NCI-H146 (cell line): ENCODE measurements at regions not wholly inside any gene's neighbourhood (a gene's known extent, or its start where the extent isn't known, plus 50 kb on each side); places are given as distances from the start of the nearest gene placed in this dataset.

ENCODE experiments used
- DNase-seq: peaks from one replicate; lab custom pipeline; 2025; lab: John Stamatoyannopoulos, UW

DNA sequence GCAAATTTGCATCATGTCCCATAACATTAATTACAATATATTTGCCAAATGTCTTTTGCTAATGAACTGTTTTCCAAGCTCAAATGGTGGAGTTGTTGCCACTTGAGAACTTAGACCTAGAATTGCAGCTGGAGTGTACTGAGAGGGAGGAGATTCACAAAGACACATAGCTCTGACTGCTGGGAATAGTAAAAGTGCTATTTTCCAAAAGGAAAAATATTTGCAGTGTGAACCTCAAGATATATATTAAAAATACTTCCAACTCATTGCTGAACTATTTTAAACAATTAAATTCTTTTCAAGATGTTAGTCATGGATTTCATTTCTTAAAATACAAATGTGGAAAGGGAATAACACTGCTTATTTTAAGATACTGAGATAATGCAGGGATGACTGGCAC lies 666.8 kb upstream of the ARPP21 start:
- DNase-seq: no peak

DNA sequence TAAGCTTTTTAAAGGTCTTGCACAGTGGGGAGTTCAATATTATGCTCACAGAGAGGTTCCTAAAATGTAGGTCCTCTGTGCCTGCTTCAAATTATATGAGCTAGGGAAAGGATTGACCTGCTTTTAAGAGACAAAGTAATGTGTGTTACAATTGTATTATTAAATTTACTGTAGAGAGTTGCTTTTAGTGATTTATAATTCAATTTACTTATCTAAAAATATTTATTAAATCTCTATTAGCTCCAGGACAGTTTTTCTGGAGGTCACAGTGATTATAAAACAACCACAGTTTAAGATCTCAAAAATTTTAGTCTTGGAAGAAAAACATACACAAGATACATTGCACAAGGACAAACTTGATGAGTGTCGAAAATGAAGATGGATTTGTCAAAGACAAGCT lies 665.7 kb upstream of the ARPP21 start:
- no peak for DNase-seq

DNA sequence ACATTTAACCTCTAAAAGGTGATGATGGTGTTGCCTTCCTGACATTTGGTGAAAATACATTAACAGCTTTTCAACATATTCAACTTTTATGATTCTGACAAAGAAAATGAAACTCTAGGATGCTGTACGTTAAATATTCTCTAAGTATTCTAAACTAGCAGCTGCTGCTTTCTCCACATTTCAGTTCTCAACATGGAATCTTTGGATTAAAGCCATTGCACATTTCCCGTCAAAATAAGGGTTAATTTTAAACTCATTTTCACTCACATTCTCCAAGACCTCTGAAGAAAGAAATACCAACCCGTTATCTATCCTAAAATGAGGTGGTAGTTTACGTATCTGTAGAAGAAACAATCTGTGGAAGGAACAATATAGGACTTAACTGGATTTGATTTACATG lies 655.7 kb upstream of the ARPP21 start:
- no peak for DNase-seq

DNA sequence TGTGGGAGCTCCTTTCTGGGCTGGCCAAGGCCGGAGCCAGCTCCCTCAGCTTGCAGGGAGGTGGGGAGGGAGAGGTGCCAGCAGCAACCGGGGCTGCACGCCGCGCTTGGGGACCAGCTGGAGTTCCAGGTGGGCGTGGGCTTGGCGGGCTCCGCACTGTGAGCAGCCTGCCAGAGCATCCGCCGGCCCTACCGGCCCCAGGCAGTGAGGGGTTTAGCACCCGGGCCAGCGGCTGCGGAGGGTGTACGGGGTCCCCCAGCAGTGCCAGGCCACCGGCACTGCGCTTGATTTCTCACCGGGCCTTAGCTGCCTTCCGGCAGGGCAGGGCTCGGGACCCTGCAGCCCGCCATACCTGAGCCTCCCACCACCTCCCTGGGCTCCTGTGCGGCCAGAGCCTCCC lies 651.0 kb upstream of the ARPP21 start:
- no peak for DNase-seq

DNA sequence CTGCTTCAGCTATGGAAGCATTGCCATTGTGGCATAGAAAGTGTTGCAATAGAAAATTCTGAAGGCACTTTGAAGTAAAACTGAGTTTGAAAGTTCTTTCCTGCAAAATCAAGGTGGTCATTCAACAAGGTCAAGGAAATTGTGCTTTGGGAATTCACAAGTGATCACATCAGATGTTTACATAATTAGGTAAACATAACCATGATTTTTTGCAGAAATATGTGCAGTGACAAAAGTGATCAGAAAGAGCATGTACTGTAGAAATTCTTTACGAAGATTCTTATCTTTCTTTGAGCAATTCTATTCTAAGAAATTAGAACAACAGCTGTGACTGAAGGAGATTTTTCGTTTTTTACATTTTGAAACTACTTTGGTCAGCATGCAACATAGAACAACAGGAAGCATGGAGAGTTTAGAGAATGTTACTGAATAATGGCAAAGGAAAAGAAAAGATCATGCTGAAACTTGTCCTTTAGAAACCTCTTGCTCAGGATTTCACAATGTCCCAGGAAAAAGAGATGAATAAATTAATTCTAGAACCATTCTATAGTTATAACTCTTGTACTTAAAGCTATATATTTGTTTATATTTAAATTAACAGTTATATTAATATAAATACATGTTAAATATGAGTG lies 643.4 kb upstream of the ARPP21 start:
- no peak for DNase-seq

DNA sequence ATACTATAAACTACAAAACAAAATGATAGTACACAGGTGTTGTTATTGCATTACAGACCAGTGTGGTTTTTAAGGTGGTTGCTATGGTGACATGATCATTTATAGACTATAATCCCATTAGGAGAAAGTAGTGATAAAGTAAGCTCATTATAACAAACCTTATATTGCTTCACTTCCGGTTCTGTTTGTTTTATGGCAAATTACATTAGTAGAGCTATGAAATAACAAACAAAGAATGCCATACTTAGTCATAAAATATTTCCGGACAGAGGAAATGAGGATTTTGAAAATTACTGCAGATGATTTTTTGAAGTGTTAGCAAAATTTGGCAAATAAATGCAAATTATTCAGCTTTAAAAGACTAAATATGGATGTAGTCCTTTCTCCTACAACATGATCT lies 640.4 kb upstream of the ARPP21 start:
- DNase-seq: no peak

DNA sequence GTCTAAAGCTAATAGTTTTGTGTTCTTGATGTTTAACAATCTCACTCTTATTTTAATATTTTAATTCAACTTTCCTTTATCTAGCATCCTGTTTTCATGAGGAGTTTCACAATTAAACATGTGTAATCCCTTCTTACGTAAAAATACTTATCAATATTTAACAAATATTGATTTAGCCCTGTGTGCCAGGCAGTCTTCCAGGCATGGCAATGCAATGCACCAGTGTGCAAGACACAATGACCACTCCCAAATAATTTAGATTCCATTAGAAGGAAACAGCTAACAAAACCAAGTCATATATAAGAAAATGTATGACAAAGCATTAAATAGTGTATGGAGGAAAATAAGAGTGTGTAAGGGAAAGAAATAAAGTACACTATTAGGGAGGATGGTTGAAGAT lies 627.1 kb upstream of the ARPP21 start:
- no peak for DNase-seq

DNA sequence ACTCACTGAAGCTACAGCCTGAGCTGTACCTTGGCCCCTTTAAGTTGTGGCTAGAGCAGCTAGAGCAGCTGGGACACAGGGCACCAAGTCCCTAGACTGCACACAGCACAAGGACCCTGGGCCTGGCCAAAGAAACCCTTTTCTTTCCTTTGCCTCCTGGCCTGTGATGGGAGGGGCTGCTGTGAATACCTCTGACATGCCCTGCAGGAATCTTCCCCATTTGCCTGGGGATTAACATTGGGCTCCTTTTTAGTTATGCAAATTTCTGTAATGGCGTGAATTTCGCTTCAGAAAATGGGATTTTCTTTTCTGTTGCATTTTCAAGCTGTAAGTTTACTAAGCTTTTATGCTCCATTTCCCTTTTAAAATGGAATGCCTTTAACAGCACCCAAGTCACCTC lies 611.2 kb upstream of the ARPP21 start:
- DNase-seq: no peak

DNA sequence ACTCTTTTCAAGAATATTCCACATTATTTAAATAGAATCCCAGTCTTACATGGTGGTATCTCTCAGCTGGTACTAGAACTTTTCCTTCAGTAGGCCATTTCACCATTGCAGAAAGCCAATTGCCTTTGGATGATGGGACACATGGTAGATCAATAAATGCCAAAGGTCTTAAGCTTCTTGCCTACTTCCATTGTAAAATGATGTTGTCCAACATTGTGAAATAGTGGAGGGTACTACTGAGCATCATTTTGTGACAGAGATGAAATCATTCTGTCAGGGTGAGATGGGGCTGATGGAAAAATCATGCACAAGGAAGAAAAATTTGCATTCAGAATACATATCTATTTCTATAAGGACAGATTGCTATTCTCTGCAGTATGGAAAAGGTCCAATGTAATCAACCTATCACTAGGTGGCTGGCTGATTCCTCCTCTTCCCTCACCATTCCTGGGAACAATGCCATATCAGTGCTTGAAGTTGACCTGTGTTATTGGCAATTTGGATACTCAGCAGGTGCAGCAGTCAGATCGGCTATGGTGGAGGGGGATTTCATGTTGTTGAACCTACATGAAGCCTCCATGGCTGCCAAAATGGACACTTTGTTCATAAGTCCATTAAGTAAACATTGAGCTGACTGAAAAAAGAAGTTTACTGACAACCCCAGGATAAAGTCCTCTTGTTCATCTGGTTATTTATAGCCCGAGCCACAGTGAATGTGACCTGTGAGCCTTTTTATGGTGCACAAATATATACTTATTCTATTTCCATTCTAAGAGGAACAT lies 596.9 kb upstream of the ARPP21 start:
- no peak for DNase-seq

DNA sequence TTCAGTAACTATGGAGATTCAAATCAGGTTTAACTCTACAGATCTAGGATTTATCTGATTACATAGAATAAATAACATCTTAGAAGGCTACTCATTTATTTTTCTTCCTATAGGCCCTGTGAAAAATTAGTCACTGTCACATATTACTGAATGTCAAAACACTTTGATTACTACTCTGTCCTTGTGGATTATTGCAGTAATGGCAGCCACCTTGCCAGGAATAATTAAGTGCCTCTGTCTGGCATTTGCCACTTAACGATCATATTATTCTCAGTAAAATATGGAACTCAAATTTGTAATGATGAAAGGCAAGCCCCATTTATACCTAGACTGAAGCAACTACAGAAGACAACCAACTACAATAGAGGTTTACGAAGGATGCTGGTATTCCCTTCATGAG lies 596.3 kb upstream of the ARPP21 start:
- no peak for DNase-seq

DNA sequence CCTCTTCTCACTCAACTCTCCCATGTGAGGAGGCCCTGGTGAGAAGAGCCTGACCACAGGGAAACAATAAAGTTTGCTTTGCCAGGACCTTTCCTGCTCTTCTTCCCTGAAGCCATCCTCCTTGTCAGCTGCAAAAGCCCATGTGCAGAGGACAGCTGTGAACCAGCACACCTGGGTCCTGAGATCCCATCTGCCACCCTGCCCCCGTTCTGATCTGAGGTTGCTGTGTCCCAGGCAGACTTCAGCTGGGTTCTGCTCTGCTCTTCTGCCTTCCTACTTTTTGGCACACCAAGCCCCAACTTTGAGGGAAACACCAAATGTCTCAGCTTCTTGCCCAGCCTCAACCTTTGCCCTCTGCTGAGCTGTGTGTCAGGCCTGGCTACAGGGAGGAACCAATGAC lies 595.1 kb upstream of the ARPP21 start:
- no peak for DNase-seq

DNA sequence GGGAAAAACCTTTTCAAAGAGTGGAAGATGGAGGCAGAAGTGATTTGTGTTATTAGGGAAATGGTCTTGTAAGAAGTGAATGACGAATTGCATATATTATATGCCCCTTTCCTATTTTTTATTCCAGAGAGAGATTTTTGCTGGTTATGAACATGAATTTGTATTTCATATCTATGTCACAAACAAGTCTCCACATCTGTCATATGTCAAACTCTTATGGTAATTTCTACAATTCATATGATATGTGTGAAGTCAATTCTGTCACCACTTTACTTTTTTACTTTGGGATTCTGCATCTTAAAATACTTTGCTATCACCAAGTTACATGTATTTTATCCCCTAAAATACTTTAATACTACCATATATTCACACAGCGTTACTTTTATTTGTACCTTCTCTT lies 594.2 kb upstream of the ARPP21 start:
- DNase-seq: no peak

DNA sequence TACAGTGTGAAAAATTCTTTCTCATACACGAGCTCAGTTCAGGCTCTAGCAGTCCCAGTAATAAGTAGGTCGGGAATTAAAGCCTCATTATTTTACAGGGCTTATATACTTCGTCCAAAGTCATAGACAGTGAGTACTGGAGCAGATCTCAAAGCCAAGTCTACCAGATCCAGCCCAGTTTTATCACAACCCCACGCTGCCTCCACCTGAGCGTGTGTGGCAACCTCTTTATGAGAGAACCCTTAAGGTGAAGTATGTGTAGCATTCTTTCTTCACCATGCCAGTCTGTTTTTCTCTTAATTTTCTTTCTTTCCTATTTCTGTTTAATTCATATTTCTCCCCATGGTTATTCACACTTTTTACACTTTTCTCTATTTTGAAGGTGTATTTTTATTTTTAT lies 574.6 kb upstream of the ARPP21 start:
- DNase-seq: no peak

DNA sequence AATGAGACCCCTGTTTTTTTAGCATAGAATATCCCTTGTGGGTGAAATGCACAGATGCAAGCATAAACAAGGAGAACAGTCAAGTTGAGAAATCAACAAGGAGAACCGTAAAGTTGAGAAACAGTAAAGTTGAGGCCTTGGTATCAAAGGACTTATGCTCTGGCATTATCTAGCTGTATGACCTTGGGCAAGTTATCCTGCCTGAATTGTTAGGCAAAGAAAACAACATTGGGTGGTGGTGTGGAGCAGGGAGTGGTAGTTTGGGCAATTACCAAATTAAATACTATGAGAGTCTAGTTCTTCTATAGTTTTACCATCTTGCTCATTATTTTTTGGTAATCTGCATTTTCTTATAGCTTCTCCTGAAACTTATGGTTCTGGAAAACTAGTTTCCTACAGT lies 573.4 kb upstream of the ARPP21 start:
- no peak for DNase-seq

DNA sequence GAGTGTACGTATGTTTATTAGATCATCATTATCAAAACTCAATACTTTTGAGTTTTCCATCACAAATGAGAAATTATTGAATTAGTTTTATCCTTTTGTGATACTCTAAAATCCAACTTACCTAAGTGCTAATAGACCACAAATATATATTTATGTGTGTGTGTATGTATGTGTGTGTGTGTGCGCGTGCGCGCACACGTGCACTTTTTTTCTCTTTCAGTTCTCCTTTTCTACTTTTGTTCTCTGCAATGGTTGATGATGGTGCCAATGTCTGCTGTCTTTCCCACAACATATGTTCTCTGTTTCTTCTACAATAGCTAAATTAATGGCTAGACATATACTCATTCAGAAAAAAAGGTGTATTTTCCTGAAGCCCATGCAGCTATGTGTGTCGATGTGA lies 571.6 kb upstream of the ARPP21 start:
- no peak for DNase-seq

DNA sequence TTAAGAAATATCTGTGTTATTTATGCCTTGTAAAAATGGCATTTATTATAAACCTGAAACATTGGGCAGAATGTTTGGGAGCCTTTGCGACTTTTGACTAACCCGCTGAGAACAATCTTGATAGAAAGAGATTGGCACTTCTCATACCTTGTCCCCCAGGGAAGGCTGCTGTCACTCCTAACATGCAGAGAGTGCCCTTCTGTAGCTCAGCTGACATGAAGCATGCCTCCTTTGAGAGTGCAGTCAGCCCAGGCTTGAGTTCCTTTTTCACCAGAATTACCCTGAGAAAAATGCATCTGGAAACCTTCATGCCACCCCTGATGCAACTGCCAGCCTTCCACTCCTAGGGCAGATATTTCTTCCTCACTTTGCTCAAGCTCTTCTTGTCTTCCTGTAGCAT lies 569.2 kb upstream of the ARPP21 start:
- DNase-seq: no peak

DNA sequence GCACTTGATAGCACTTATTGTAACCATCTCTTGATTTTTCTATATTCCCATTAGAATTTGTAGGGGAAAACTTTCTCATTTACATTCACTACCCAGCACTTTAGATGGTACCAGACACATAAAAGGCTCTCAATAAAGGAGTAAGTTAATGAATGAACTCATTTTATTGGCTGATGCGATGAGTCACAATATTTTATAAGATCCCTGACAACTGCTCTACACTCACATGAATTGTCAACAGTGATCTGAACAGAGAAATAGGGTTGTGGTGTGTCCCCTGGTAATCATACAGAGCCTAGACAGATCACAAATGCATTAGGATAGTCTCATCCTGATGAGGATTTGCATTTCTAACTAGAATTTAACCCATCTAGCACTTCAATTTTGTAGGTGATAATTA lies 567.6 kb upstream of the ARPP21 start:
- no peak for DNase-seq

DNA sequence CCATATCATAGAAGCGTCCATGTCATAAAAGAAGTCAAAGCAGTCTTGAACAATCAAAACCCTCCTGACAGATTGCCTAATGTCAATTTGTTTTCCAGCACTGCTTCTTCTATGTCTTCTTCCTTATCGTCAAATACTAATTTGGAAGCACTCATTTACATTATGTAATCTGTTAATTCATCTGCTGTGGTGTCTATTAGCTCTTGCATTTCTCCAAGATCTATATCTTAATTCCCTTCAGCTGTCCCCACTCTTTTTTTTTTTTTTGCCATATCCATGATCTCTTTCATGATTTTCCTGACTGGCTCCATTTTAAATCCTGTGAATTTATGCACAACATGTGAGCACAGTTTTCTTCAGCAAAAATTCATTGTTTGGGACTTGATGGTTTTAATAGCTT lies 560.5 kb upstream of the ARPP21 start:
- DNase-seq: no peak

DNA sequence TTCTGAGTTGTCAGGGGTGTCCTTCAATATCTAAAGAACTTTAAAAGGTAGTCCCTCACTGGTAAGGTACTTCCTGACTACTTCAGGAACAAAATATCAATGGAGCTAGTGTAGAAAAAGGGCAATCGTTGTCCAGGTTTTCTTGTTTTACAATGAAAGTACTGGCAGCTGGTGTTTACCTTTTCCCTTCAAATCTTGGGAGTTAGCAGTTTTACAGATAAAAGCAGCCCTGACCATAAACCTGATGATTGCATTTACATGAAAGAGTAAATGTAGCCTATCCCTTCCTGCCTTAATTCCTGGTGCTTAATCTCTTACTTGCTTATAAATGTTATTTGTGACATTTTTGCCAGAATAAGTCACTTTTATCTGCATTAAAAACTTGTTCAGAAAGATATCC lies 559.9 kb upstream of the ARPP21 start:
- DNase-seq: no peak

DNA sequence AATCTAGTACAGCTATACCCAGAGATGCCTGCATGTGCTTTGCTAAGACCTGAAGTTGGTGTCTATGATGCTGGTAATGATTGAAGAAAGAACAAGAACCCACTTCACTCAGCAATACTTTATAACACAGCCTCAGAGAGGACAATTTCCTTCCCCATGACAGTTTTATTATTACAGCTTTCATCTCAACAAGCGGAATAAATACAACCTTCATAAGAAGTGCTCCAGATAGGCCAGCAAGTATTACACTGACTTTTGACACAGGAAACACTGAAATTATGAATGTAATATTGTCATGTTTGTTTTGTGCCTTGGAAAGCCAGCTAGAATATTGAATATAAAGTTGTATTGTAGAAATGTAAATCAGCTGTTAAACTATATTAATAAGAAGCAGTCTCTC lies 557.4 kb upstream of the ARPP21 start:
- no peak for DNase-seq

DNA sequence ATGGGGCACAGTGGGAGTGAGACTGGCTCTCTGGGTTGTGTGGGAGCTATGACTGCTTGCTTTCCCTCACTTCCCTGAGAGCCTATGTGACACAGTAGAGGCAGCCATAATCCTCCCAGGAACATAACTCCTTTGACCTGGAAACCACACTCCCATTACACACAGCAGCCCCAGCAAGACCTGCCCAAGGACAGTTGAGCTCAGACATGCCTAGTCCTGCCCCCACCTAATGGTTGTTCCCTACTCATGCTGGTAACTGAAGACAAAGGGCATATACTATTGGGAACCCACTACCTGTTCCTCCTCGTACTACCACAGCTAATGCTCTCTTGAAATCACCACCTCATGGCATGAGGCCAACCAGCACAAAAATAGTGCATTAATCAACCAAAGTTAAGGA lies 550.4 kb upstream of the ARPP21 start:
- DNase-seq: no peak

DNA sequence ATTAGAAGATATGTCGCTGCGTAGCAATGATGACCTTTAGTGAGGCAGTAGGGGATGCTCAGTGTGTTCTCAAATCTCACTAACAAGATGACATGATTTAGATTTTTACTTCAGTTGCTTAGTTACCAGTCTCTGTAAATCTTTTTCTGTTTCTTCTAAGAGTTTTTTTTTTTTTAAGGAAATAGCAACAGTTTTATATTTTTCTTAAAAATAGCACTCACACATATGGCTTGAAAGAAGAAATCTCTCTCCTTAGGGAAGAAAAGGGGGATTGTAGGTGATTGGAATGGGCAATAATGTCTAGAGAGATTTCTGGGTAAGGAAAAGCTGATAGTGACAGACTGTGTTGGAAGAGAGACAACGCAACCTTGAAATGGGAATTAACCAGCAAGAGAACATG lies 524.6 kb upstream of the ARPP21 start:
- DNase-seq: no peak

DNA sequence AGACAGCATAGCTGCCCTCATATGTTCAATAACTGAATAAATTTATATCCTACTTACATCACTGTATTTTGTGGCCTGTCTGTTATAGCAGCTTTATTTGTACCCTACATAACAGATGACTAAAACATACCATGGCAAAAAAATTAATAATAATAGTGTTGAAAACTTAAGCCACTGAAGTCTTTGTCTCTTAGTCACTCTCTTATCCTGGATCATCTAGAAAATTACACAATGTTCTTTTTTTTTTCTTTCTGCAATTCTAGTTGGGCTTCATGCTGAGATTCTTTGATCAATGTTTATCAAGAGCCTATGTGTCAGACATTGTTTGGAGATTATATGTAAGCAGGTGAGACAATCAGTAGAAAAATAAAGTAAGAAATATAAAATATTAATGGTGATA lies 519.3 kb upstream of the ARPP21 start:
- DNase-seq: no peak

DNA sequence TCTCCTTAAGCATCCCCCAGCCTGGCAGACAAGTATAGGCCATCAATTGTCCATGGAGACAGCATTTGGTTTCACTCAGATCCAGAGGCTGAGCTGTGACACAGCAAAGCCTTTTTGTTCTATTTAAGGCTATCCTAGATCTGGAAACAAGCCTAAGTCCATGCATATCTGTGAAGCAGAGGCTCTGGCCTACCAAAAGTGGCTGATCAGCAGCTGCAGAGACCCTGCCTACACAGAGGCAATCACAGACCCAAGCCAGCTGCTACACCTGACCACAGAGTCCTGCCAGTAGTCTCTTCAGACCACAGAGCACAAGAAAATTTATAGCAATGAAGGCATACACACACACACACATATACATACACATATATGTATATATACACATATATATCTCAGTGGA lies 501.7 kb upstream of the ARPP21 start:
- DNase-seq: no peak
